H1 (cell line): ENCODE measurements at regions not wholly inside any gene's neighbourhood (a gene's known extent, or its start where the extent isn't known, plus 50 kb on each side); places are given as distances from the start of the nearest gene placed in this dataset.

Experiments used
- CTCF ChIA-PET: fragments of 300-600 bp; sonication (Branson Sonifier 250); formaldehyde crosslinking; loops from one replicate; lab custom pipeline; 2021; ENCODE audit not compliant: partially characterized antibody; lab: Charles Lee
- POLR2A ChIA-PET: fragments of 300-600 bp; sonication (Branson Sonifier 250); formaldehyde crosslinking; loops from one replicate; lab custom pipeline; 2021; ENCODE audit warnings: inconsistent platforms; ENCODE audit not compliant: partially characterized antibody; lab: Charles Lee
- DNase-seq, 2 experiments: peaks; one replicate each; pipeline versions ENCODE4 v3.0.0 to v3.0.0-alpha.2; 2010 to 2022; ENCODE audit warnings: low spot score in 2 of 2, low read depth in 1 of 2, mixed read lengths in 1 of 2
- FAIRE-seq: peaks from 2 replicates; lab custom pipeline; 2011; peaks lifted over from hg19 to GRCh38; lab: Jason Lieb, UNC
- H2AFZ ChIP-seq: 2 replicates; pipeline ENCODE4 v1.8.1; 2012; ENCODE audit warnings: low read length, inconsistent platforms
- H2AK5ac ChIP-seq: 2 replicates; pipeline ENCODE4 v1.6.1; 2013; ENCODE audit warnings: low read depth, low read length
- H2BK120ac ChIP-seq: replicated peaks from 2 replicates; pipeline ENCODE3; 2013; ENCODE audit warnings: low read depth, low read length, inconsistent platforms
- H2BK12ac ChIP-seq: 2 replicates; pipeline ENCODE4 v1.6.1; 2013; ENCODE audit warnings: low read depth, low read length
- H2BK15ac ChIP-seq: 2 replicates; pipeline ENCODE4 v1.6.1; 2013; ENCODE audit warnings: low read length
- H2BK20ac ChIP-seq: 2 replicates; pipeline ENCODE4 v1.6.1; 2013; ENCODE audit warnings: low read length
- H2BK5ac ChIP-seq: 2 replicates; pipeline ENCODE4 v1.6.1; 2013; ENCODE audit warnings: low read depth, low read length
- H3K14ac ChIP-seq: 2 replicates; pipeline ENCODE4 v1.6.1; 2013; ENCODE audit warnings: inconsistent platforms; ENCODE audit not compliant: insufficient read length
- H3K18ac ChIP-seq: 2 replicates; pipeline ENCODE4 v1.6.1; 2013; ENCODE audit warnings: low read length; ENCODE audit errors: extremely low read depth
- H3K23ac ChIP-seq: 2 replicates; pipeline ENCODE4 v1.6.1; 2013; ENCODE audit warnings: inconsistent platforms; ENCODE audit not compliant: insufficient read length
- H3K23me2 ChIP-seq: 2 replicates; pipeline ENCODE4 v1.6.1; 2013; ENCODE audit warnings: low read depth, low read length
- H3K27ac ChIP-seq: 2 replicates; pipeline ENCODE4 v1.6.1; 2011; ENCODE audit warnings: low read depth, low read length, inconsistent platforms
- H3K27me3 ChIP-seq, 4 experiments: replicated peaks in 1 of 4; 1 replicate in 1 of 4; 2 replicates in 3 of 4; pipeline versions ENCODE4 v1.6.1 to v1.8.1; 2011 to 2013; ENCODE audit warnings: low read length in 3 of 4, mild to moderate bottlenecking in 3 of 4, inconsistent platforms in 2 of 4, mixed read lengths in 2 of 4, moderate library complexity in 1 of 4; ENCODE audit not compliant: control insufficient read depth in 3 of 4, insufficient read depth in 3 of 4; ENCODE audit errors: extremely low read depth in 1 of 4
- H3K36me3 ChIP-seq, 4 experiments: 2 replicates each; pipeline versions ENCODE4 v1.6.1 to v1.8.1; 2011 to 2013; ENCODE audit warnings: mild to moderate bottlenecking in 4 of 4, low read length in 3 of 4, moderate library complexity in 2 of 4, control low read depth in 1 of 4, inconsistent platforms in 1 of 4; ENCODE audit not compliant: insufficient read depth in 4 of 4, control insufficient read depth in 2 of 4
- H3K4ac ChIP-seq: replicated peaks from 2 replicates; pipeline ENCODE3; 2013; ENCODE audit warnings: low read length, low read depth, mixed read lengths, inconsistent platforms; ENCODE audit not compliant: insufficient read length
- H3K4me1 ChIP-seq, 4 experiments: replicated peaks in 1 of 4; 1 replicate in 1 of 4; 2 replicates in 3 of 4; pipeline versions ENCODE4 v1.6.1 to v1.8.1; 2011 to 2013; ENCODE audit warnings: low read length in 3 of 4, inconsistent platforms in 2 of 4, mixed read lengths in 1 of 4; ENCODE audit not compliant: insufficient read depth in 4 of 4, control insufficient read depth in 3 of 4
- H3K4me2 ChIP-seq, 2 experiments: 2 replicates each; pipeline versions ENCODE4 v1.6.1 to v1.8.1; 2011 to 2013; ENCODE audit warnings: low read depth in 2 of 2, low read length in 2 of 2, control low read depth in 1 of 2, inconsistent platforms in 1 of 2, mild to moderate bottlenecking in 1 of 2; ENCODE audit not compliant: insufficient read depth in 1 of 2
- H3K4me3 ChIP-seq, 4 experiments: fragments of 200-600, 300-600 bp in 1 of 4; sonication (generic), shearing (Covaris generic), sonication (Bioruptor Twin) in 1 of 4; 2 replicates each; pipeline versions ENCODE4 v1.5.1 to v1.8.1; 2011 to 2016; ENCODE audit warnings: low read length in 4 of 4, low read depth in 3 of 4, control low read depth in 2 of 4, inconsistent platforms in 2 of 4, mild to moderate bottlenecking in 2 of 4, mixed read lengths in 1 of 4, moderate library complexity in 1 of 4; ENCODE audit not compliant: insufficient read depth in 2 of 4; ENCODE audit errors: extremely low read depth in 1 of 4
- H3K56ac ChIP-seq: replicated peaks from 2 replicates; pipeline ENCODE3; 2013; ENCODE audit warnings: low read depth, mild to moderate bottlenecking, mixed read lengths, low read length, inconsistent platforms; ENCODE audit not compliant: insufficient read length
- H3K79me1 ChIP-seq: 2 replicates; pipeline ENCODE4 v1.6.1; 2013; ENCODE audit warnings: low read depth, low read length, control low read depth
- H3K79me2 ChIP-seq, 2 experiments: 2 replicates each; pipeline versions ENCODE4 v1.6.1 to v1.8.1; 2012 to 2013; ENCODE audit warnings: low read length in 2 of 2, mild to moderate bottlenecking in 2 of 2, inconsistent platforms in 1 of 2; ENCODE audit not compliant: insufficient read depth in 2 of 2, control insufficient read depth in 1 of 2
- H3K9ac ChIP-seq, 4 experiments: replicated peaks in 1 of 4; 1 replicate in 1 of 4; 2 replicates in 3 of 4; pipeline versions ENCODE4 v1.6.1 to v1.8.1; 2011 to 2013; ENCODE audit warnings: low read depth in 3 of 4, low read length in 3 of 4, control low read depth in 2 of 4, mild to moderate bottlenecking in 2 of 4, moderate library complexity in 2 of 4, inconsistent platforms in 1 of 4; ENCODE audit errors: extremely low read depth in 1 of 4
- H3K9me3 ChIP-seq, 2 experiments: 2 replicates each; pipeline versions ENCODE4 v1.6.1 to v1.8.1; 2012 to 2013; ENCODE audit warnings: mild to moderate bottlenecking in 2 of 2, moderate library complexity in 2 of 2, control low read depth in 1 of 2, inconsistent platforms in 1 of 2, low read depth in 1 of 2, low read length in 1 of 2, mixed read lengths in 1 of 2; ENCODE audit not compliant: insufficient read depth in 2 of 2
- H4K20me1 ChIP-seq, 2 experiments: replicated peaks in 1 of 2; 2 replicates each; pipeline versions ENCODE3 to v1.8.1; 2011 to 2013; ENCODE audit warnings: inconsistent platforms in 2 of 2, low read length in 2 of 2, mild to moderate bottlenecking in 1 of 2; ENCODE audit not compliant: insufficient read depth in 2 of 2, control insufficient read depth in 1 of 2
- H4K5ac ChIP-seq: 2 replicates; pipeline ENCODE4 v1.6.1; 2013; ENCODE audit warnings: low read length, low read depth, mixed read lengths, inconsistent platforms; ENCODE audit not compliant: insufficient read length
- H4K8ac ChIP-seq: 2 replicates; pipeline ENCODE4 v1.8.0; 2013; ENCODE audit warnings: mild to moderate bottlenecking, moderate library complexity, low read length, inconsistent platforms; ENCODE audit not compliant: insufficient read depth; ENCODE audit errors: extremely low read depth
- H4K91ac ChIP-seq: replicated peaks from 2 replicates; pipeline ENCODE3; 2013; ENCODE audit warnings: low read length, mixed read lengths, inconsistent platforms; ENCODE audit not compliant: insufficient read length
- ASH2L ChIP-seq: fragments of 200-600, 300-600 bp; sonication (generic); IDR thresholded peaks from one replicate; pipeline ENCODE4 v1.7.1; 2017; ENCODE audit warnings: low read length
- ATF2 ChIP-seq: IDR thresholded peaks from 2 replicates; pipeline ENCODE4 v1.6.1; 2012; ENCODE audit warnings: low read length, inconsistent platforms
- BCL11A ChIP-seq, 2 experiments: IDR thresholded peaks; one replicate each; pipeline ENCODE4 v1.6.1; 2011; ENCODE audit warnings: low read depth in 2 of 2, low read length in 2 of 2, mild to moderate bottlenecking in 2 of 2
- CBX8 ChIP-seq: fragments of 300-800, 300-1000 bp; sonication (generic); IDR thresholded peaks from 2 replicates; pipeline ENCODE4 v1.7.1; 2016; ENCODE audit warnings: low read depth, low read length, borderline replicate concordance
- CREB1 ChIP-seq: IDR thresholded peaks from 2 replicates; pipeline ENCODE4 v1.6.1; 2012; ENCODE audit warnings: inconsistent platforms
- FOSL1 ChIP-seq: IDR thresholded peaks from 2 replicates; pipeline ENCODE4 v1.6.1; 2011; ENCODE audit warnings: mild to moderate bottlenecking, low read depth, low read length, moderate library complexity; ENCODE audit not compliant: insufficient read depth
- GTF2F1 ChIP-seq: IDR thresholded peaks from 2 replicates; pipeline ENCODE4 v1.6.1; 2012; ENCODE audit warnings: low read depth, low read length, improper control_type of control experiment, borderline replicate concordance
- MAX ChIP-seq: IDR thresholded peaks from 2 replicates; pipeline ENCODE4 v1.6.1; 2012; ENCODE audit warnings: inconsistent platforms
- RNF2 ChIP-seq: fragments of 200-900, 300-1000 bp; sonication (generic); IDR thresholded peaks from 2 replicates; pipeline ENCODE4 v1.7.1; 2016; ENCODE audit warnings: borderline replicate concordance, low read depth, mild to moderate bottlenecking, antibody characterized with exemption, low read length; ENCODE audit not compliant: poor library complexity, severe bottlenecking; ENCODE audit errors: missing control alignments
- SIRT6 ChIP-seq: IDR thresholded peaks from one replicate; pipeline ENCODE4 v1.7.1; 2012; ENCODE audit warnings: low read length, inconsistent platforms
- USF2 ChIP-seq: IDR thresholded peaks from 2 replicates; pipeline ENCODE4 v1.6.1; 2011; ENCODE audit warnings: low read length, improper control_type of control experiment
- ZNF274 ChIP-seq: IDR thresholded peaks from 2 replicates; pipeline ENCODE4 v1.7.0; 2012; ENCODE audit warnings: low read length, borderline replicate concordance; ENCODE audit errors: extremely low read depth
- WGBS, 2 experiments: shearing (Covaris generic) in 1 of 2; methylation state at CpG; one replicate each; pipeline versions ENCODE4 v1.1.6 to v1.1.7; 2013 to 2015; ENCODE audit warnings: low lambda C conversion rate in 2 of 2, mixed read lengths in 2 of 2, inconsistent platforms in 1 of 2, low coverage in 1 of 2, missing lambda C conversion rate in 1 of 2; ENCODE audit not compliant: insufficient replicate concordance in 2 of 2, insufficient coverage in 1 of 2, insufficient read length in 1 of 2; ENCODE audit errors: extremely low coverage in 1 of 2, missing lambda C conversion rate in 1 of 2; 5-methylcytosine and 5-hydroxymethylcytosine counted together

GRCh38 chr5:26663500-26663899 lies 374.9 kb downstream of the CDH9 start:
- Histone ChIP-seq H4K91ac (no peak overlapping the region), H3K14ac (no peak overlapping the region), H3K9ac (no peak overlapping the region), H3K27me3 (no peaks in the 10 kb centered on the region), H2BK120ac (no peak overlapping the region), H3K27ac (no peak overlapping the region), H3K4me2 (no peak overlapping the region), H4K20me1 (no peaks in the 10 kb centered on the region), H3K4me1 (no peaks in the 10 kb centered on the region), H3K4ac (no peak overlapping the region), H3K79me1 (no peaks in the 10 kb centered on the region), H3K23ac (no peak overlapping the region), H2BK5ac (no peak overlapping the region), H2AK5ac (no peak overlapping the region), H3K79me2 (no peaks in the 10 kb centered on the region), H3K4me3 (no peak overlapping the region), H2AFZ (no peak overlapping the region), H3K56ac (no peak overlapping the region), H3K9me3 (peaks cover 0 to 3% of the 10 kb centered on the region in 2 experiments; a peak in 1 of 4 replicates), H3K36me3 (no peaks in the 10 kb centered on the region), H4K8ac (no peak overlapping the region), H2BK15ac (no peak overlapping the region), H3K18ac (no peak overlapping the region), H3K23me2 (no peaks in the 10 kb centered on the region; the same call in 1 of the 2 replicates), H2BK20ac (no peak overlapping the region), H2BK12ac (no peak overlapping the region), H4K5ac (no peak overlapping the region)
- POLR2A ChIA-PET: no interaction called here
- no peak for DNase-seq
- CTCF ChIA-PET: no interaction called here
- FAIRE-seq: no peak
- 79% methylated on average over 1 of the region's 1 CpG; no CpG with 5 or more reads in 1 of the 2 experiments for WGBS, 2 experiments
- TF ChIP-seq BCL11A (IDR thresholded peaks at IDR 0.05; ENCODE audit: low read depth in 2 of 2, low read length in 2 of 2): no peak
- no peak for TF ChIP-seq RNF2
- TF ChIP-seq USF2: no peak
- no peak for TF ChIP-seq ATF2
- TF ChIP-seq FOSL1: no peak
- TF ChIP-seq ASH2L: no peak
- TF ChIP-seq SIRT6: no peak
- TF ChIP-seq ZNF274: no peak
- TF ChIP-seq CBX8: no peak
- TF ChIP-seq MAX: no peak
- TF ChIP-seq GTF2F1: no peak
- TF ChIP-seq CREB1: no peak
